ENCODE measurements at regions not wholly inside any gene's neighbourhood (a gene's known extent, or its start where the extent isn't known, plus 50 kb on each side); places are given as distances from the start of the nearest gene placed in this dataset.
A peak's percentile ranks its signal among the peaks of the same experiment; 100 is the strongest.

GRCh38 chr15:101566748-101567488, 77.4 kb upstream of the PCSK6 start:
- Histone ChIP-seq H3K36me3 (no peaks in the 10 kb centered on the region), H3K4me1 (no peaks in the 10 kb centered on the region), H3K27ac (no peak overlapping the region), H3K9me3 (no peaks in the 10 kb centered on the region), H3K27me3 (no peaks in the 10 kb centered on the region), H3K4me3 (no peak overlapping the region)
- intact Hi-C loops (cut with DNase I), result no loop called here
- no peak for DNase-seq
- 91 to 92% methylated on average over 14 of the region's 14 CpGs for WGBS, 2 donors
- TF ChIP-seq POLR2AphosphoS5 (IDR thresholded peaks at IDR 0.05) (no peak), EP300 (IDR thresholded peaks at IDR 0.05) (no peak), POLR2A (IDR thresholded peaks at IDR 0.05) (no peak)
- TF ChIP-seq, protein P1, sequence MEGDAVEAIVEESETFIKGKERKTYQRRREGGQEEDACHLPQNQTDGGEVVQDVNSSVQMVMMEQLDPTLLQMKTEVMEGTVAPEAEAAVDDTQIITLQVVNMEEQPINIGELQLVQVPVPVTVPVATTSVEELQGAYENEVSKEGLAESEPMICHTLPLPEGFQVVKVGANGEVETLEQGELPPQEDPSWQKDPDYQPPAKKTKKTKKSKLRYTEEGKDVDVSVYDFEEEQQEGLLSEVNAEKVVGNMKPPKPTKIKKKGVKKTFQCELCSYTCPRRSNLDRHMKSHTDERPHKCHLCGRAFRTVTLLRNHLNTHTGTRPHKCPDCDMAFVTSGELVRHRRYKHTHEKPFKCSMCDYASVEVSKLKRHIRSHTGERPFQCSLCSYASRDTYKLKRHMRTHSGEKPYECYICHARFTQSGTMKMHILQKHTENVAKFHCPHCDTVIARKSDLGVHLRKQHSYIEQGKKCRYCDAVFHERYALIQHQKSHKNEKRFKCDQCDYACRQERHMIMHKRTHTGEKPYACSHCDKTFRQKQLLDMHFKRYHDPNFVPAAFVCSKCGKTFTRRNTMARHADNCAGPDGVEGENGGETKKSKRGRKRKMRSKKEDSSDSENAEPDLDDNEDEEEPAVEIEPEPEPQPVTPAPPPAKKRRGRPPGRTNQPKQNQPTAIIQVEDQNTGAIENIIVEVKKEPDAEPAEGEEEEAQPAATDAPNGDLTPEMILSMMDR (IDR thresholded peaks at IDR 0.05), result no peak

- intact Hi-C loops (cut with DNase I), result no loop called here
- Histone ChIP-seq H3K4me3 (no peak overlapping the region), H3K27me3 (no peaks in the 10 kb centered on the region), H3K36me3 (no peaks in the 10 kb centered on the region), H3K27ac (no peak overlapping the region), H3K9me3 (no peaks in the 10 kb centered on the region), H3K4me1 (no peaks in the 10 kb centered on the region)
- TF ChIP-seq, protein P1 (IDR thresholded peaks at IDR 0.05), result no peak
- TF ChIP-seq POLR2A (IDR thresholded peaks at IDR 0.05), result no peak
- TF ChIP-seq EP300 (IDR thresholded peaks at IDR 0.05), result no peak
- TF ChIP-seq POLR2AphosphoS5 (IDR thresholded peaks at IDR 0.05), result no peak
- WGBS, 2 donors, result 90 to 92% methylated on average over 3 of the region's 3 CpGs
- DNase-seq, result no peak
Measured at GRCh38 chr15:101565377-101565776, 75.9 kb upstream of the PCSK6 start.

DNA sequence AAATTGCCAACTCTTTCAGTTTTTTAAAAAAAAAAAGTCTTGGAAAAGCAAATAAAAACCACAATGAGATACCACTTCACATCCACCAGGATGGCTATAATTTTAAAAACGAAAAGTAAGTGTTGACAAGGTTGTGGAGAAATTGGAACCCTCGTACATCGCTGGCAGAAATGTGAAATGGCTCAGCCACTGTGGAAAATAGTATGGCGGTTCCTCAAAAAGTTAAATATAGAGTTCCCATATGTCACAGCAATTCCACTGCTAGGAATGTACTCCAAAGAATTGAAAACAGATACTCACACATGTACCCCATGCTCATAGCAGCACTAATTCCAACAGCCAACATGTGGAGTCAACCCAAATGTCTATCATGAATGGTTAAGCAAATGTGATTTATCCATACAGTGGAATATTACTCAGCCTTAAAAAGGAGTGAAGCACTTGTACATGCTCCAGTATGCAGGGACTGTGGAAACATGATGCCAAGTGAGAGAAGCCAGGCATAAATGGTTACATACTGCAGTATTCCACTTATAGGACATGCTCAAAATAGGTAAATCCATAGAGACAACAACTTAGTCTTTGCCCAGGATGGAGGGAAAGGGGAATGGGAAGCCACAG, 73.8 kb upstream of the PCSK6 start:
- TF ChIP-seq, protein P1 (IDR thresholded peaks at IDR 0.05), result no peak
- TF ChIP-seq EP300 (IDR thresholded peaks at IDR 0.05), result no peak
- no peak for TF ChIP-seq POLR2AphosphoS5 (IDR thresholded peaks at IDR 0.05)
- TF ChIP-seq POLR2A (IDR thresholded peaks at IDR 0.05), result no peak
- no peak for DNase-seq
- H3K27me3 ChIP-seq, result no peaks in the 10 kb centered on the region
- no peaks in the 10 kb centered on the region for H3K4me1 ChIP-seq
- intact Hi-C loops (cut with DNase I), result no loop called here
- no peak overlapping the region for H3K4me3 ChIP-seq
- WGBS, 2 donors, result 88 to 89% methylated on average over 4 of the region's 4 CpGs
- no peaks in the 10 kb centered on the region for H3K36me3 ChIP-seq
- no peak overlapping the region for H3K27ac ChIP-seq
- no peaks in the 10 kb centered on the region for H3K9me3 ChIP-seq

DNA sequence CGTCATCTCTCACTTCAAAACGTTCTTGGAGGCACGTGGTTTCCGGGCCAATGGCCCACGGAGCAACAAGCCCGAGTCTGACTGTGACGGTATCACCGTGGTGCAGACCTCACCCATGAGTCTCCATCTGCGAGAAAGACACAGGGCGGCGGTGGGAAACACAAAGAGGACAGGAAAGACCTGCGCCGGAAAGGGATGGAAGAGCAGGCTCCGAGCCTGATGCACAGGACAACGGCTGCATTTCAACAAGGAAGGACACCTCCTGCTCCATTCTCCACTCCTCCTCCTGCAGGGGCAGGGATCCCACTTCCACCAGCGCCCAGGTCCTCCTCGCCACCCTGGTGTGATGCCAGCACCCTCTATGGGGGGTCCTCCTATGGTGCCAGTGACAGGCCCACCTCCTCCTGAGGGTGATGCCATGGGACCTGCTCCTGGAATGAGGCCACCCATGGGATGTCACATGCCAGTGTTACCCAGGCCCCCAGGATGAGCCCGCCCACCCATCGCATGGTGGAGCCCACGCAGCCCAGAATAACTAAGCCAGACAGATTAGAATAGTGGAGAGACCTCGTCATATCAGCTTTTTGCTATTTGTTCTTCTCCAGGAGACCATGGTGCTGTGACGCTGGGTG, 73.0 kb upstream of the PCSK6 start:
- TF ChIP-seq POLR2AphosphoS5 (IDR thresholded peaks at IDR 0.05) (no peak), POLR2A (IDR thresholded peaks at IDR 0.05) (no peak), EP300 (IDR thresholded peaks at IDR 0.05) (no peak)
- TF ChIP-seq, protein P1 (IDR thresholded peaks at IDR 0.05), result no peak
- peak; percentile 52 for DNase-seq
- WGBS, 2 donors, result 91 to 93% methylated on average over 22 of the region's 22 CpGs
- Histone ChIP-seq H3K4me3 (no peak overlapping the region), H3K4me1 (no peaks in the 10 kb centered on the region), H3K9me3 (no peaks in the 10 kb centered on the region), H3K36me3 (no peaks in the 10 kb centered on the region), H3K27me3 (no peaks in the 10 kb centered on the region), H3K27ac (no peak overlapping the region)
- intact Hi-C loops (cut with DNase I), result no loop called here
